ENCODE measurements at regions not wholly inside any gene's neighbourhood (a gene's known extent, or its start where the extent isn't known, plus 50 kb on each side); places are given as distances from the start of the nearest gene placed in this dataset.

DNA sequence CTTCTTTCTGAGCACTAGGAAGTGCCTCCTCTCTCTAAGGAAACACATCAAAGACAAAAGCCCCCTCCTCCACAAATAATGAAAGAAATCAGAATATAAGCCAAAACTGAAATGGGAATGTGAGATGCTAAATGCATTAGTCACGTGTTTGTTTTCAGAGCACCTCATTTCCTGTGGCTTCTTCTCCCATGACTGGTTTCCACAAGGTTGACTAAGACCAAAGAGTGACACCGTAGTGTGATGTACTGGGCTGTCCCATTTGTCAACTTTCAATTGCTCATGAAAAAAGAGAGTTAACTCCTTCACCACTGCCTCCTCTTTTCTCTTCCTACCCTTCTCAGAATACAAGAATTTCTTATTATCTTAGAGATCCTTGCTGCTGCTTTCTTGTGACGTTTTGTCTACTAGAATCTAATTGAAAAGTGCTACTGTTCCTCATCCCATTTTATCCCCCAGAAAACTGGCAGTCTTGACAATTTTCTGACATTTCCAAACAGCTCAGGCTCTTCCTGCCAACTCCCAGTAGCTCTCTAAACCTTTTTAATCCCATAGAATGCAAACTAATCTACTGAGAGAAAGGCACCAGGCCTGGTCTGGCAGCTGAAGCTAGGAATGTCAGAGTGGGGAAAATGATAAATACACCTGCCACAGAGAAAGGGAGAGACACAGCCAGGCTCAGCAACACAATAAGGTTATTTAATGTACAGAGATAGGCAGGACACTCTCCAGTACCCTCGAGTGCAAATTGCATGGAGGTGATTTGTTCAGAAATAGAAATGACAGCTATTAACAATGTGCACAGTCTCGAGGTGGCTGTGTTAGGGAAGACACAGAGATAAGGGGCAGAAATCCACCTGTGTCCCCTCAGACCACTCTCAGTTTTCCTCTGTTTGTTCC lies 671.7 kb upstream of the NRSN1 start:
- Histone ChIP-seq H3K27ac (no peak overlapping the region), H3K4me1 (no peaks in the 10 kb centered on the region), H3K4me3 (no peak overlapping the region), H3K36me3 (no peaks in the 10 kb centered on the region), H3K27me3 (no peaks in the 10 kb centered on the region), H3K9me3 (no peaks in the 10 kb centered on the region)
- WGBS, 2 donors, result 55 to 56% methylated on average over 5 of the region's 5 CpGs
- TF ChIP-seq, protein P1, sequence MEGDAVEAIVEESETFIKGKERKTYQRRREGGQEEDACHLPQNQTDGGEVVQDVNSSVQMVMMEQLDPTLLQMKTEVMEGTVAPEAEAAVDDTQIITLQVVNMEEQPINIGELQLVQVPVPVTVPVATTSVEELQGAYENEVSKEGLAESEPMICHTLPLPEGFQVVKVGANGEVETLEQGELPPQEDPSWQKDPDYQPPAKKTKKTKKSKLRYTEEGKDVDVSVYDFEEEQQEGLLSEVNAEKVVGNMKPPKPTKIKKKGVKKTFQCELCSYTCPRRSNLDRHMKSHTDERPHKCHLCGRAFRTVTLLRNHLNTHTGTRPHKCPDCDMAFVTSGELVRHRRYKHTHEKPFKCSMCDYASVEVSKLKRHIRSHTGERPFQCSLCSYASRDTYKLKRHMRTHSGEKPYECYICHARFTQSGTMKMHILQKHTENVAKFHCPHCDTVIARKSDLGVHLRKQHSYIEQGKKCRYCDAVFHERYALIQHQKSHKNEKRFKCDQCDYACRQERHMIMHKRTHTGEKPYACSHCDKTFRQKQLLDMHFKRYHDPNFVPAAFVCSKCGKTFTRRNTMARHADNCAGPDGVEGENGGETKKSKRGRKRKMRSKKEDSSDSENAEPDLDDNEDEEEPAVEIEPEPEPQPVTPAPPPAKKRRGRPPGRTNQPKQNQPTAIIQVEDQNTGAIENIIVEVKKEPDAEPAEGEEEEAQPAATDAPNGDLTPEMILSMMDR (IDR thresholded peaks at IDR 0.05), result no peak
- no peak for TF ChIP-seq EP300 (IDR thresholded peaks at IDR 0.05)
- no peak for TF ChIP-seq POLR2A (IDR thresholded peaks at IDR 0.05)
- DNase-seq (ENCODE audit: low spot score in 2 of 2), result no peak

DNA sequence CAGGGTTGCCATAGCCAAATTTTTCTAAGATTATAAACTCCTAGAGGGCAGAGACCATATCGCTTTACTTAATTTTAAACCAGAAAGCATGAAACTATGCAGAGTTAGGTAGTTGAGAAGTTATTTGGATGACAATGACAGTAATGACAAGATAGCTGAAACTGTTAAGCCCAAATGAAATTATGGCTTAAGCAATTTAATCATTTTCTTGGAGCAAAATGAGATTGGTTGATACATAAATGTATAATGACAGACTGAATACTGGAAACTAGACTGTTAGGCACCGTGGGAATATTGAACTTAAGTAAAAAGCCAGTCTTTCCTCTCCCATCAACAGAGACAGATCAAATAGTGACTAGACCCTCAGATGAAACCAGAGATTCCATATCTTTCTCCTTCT lies 670.3 kb upstream of the NRSN1 start:
- 87 to 96% methylated on average over 2 of the region's 2 CpGs for WGBS, 2 donors
- H3K4me3 ChIP-seq, result no peak overlapping the region
- DNase-seq (ENCODE audit: low spot score in 2 of 2), result no peak
- no peaks in the 10 kb centered on the region for H3K9me3 ChIP-seq
- TF ChIP-seq EP300 (IDR thresholded peaks at IDR 0.05), result no peak
- TF ChIP-seq POLR2A (IDR thresholded peaks at IDR 0.05), result no peak
- H3K27ac ChIP-seq, result no peak overlapping the region
- no peaks in the 10 kb centered on the region for H3K27me3 ChIP-seq
- no peaks in the 10 kb centered on the region for H3K36me3 ChIP-seq
- H3K4me1 ChIP-seq, result no peaks in the 10 kb centered on the region

DNA sequence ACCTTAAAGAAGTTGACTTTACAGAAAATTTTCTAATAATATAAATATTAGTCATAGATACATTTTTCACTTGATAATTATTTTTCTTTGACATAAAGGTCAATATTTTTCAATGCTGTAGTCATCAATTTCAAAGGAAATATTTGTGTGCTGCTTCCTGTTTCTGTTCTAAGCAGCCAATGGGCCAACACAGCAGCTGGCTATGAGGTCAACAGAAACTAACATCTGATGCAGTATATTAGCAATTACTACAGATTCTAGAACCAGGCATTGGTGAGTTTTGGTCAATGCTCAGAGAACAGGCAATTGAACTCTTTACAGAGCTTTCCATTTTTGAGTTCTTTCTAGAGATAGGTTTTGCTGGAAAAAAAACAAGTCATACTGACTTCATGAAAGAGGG lies 669.6 kb upstream of the NRSN1 start:
- H3K27me3 ChIP-seq, result no peaks in the 10 kb centered on the region
- no peak for DNase-seq (ENCODE audit: low spot score in 2 of 2)
- TF ChIP-seq EP300 (IDR thresholded peaks at IDR 0.05), result no peak
- no peak for TF ChIP-seq POLR2A (IDR thresholded peaks at IDR 0.05)
- TF ChIP-seq, protein P1 (IDR thresholded peaks at IDR 0.05), result no peak
- H3K27ac ChIP-seq, result no peak overlapping the region
- no peaks in the 10 kb centered on the region for H3K36me3 ChIP-seq
- H3K4me1 ChIP-seq, result no peaks in the 10 kb centered on the region
- H3K4me3 ChIP-seq, result no peak overlapping the region
- no peaks in the 10 kb centered on the region for H3K9me3 ChIP-seq

DNA sequence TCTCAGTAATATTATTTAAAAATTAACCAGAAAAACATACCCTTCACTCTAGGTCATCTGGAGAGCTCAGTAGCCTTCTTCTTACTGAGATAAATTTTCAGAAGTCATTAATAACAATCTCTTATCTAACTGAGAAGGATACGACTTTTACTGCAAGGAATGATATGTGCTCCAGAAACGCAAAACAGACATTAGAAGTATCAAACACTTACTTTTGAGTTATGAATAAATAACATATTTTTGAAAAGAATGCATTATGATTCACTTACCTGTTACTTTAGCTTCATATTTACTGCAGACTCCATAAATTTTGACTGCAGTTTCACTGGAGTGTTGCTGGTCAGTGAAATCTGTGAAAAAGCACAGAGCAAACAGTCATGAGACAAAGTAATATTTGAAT lies 668.7 kb upstream of the NRSN1 start:
- Histone ChIP-seq H3K9me3 (no peaks in the 10 kb centered on the region), H3K4me3 (no peak overlapping the region), H3K36me3 (no peaks in the 10 kb centered on the region), H3K27ac (no peak overlapping the region), H3K4me1 (no peaks in the 10 kb centered on the region), H3K27me3 (no peaks in the 10 kb centered on the region)
- no peak for DNase-seq (ENCODE audit: low spot score in 2 of 2)
- no peak for TF ChIP-seq EP300 (IDR thresholded peaks at IDR 0.05)
- TF ChIP-seq, protein P1 (IDR thresholded peaks at IDR 0.05), result no peak
- TF ChIP-seq POLR2A (IDR thresholded peaks at IDR 0.05), result no peak
- 90 to 92% methylated on average over 2 of the region's 2 CpGs for WGBS, 2 donors

DNA sequence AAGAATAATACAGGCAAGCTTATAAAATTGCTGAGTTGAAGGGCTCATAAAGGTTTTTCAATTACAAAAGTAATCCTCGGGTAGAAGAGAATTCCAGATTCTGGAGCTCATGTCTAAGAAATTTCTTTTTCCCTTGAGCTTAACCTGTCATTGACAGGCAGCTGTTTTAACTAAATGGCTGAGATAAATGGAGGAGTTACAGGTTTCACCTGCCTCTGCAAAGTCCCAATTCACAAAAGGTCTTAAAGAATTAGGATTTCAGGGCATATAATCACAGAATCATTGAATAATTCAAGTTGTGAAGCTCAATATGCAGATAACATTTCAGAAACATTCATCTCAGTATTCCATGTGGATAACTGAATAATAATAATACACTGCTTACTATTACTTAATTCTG lies 660.1 kb upstream of the NRSN1 start:
- no peak overlapping the region for H3K27ac ChIP-seq
- no peak for DNase-seq (ENCODE audit: low spot score in 2 of 2)
- WGBS, 2 donors, result 44 to 68% methylated on average over 1 of the region's 1 CpG

More for the DNA sequence above, 660.1 kb upstream of the NRSN1 start:
- TF ChIP-seq POLR2A (IDR thresholded peaks at IDR 0.05) (no peak), EP300 (IDR thresholded peaks at IDR 0.05) (no peak)
- TF ChIP-seq, protein P1 (IDR thresholded peaks at IDR 0.05), result no peak
- Histone ChIP-seq H3K9me3 (no peaks in the 10 kb centered on the region), H3K27me3 (no peaks in the 10 kb centered on the region), H3K36me3 (no peaks in the 10 kb centered on the region), H3K4me3 (no peak overlapping the region), H3K4me1 (no peaks in the 10 kb centered on the region)

All from tibial nerve (tissue), 4 donors.